K562 (cell line): ENCODE measurements at regions not wholly inside any gene's neighbourhood (a gene's known extent, or its start where the extent isn't known, plus 50 kb on each side); places are given as distances from the start of the nearest gene placed in this dataset.

Experiments used
- ARID2 ChIP-seq: fragments of 450-650 bp; IDR thresholded peaks from 2 replicates; pipeline ENCODE4 v1.6.1; 2017; ENCODE audit warnings: antibody characterized with exemption, mild to moderate bottlenecking
- ATF1 ChIP-seq, 2 experiments: fragments of 450-650 bp in 1 of 2; IDR thresholded peaks; 2 replicates each; pipeline ENCODE4 v1.6.1; 2016; ENCODE audit warnings: missing compliant biosample characterization in 1 of 2, missing genetic modification characterization in 1 of 2
- BCOR ChIP-seq: fragments of 450-650 bp; IDR thresholded peaks from 2 replicates; pipeline ENCODE4 v1.6.1; 2016
- CBFA2T2 ChIP-seq: fragments of 450-650 bp; conservative IDR thresholded peaks from 2 replicates; pipeline ENCODE4 v1.6.1; 2017; ENCODE audit warnings: mild to moderate bottlenecking
- LCOR ChIP-seq: sonication (generic); formaldehyde crosslinking; IDR thresholded peaks from 2 replicates; pipeline ENCODE4 v1.8.0; 2022; ENCODE audit warnings: mild to moderate bottlenecking, missing genetic modification reagents
- SRSF1 ChIP-seq: fragments of 200-400 bp; formaldehyde crosslinking; IDR thresholded peaks from 2 replicates; pipeline ENCODE4 v1.6.1; 2017; ENCODE audit warnings: mild to moderate bottlenecking, low read depth, low read length, moderate library complexity
- SRSF3 ChIP-seq: fragments of 200-400 bp; formaldehyde crosslinking; IDR thresholded peaks from 2 replicates; pipeline ENCODE4 v1.6.1; 2016; ENCODE audit warnings: mild to moderate bottlenecking, low read length, moderate library complexity; ENCODE audit not compliant: insufficient read depth
- ZNF124 ChIP-seq: sonication (generic); formaldehyde crosslinking; IDR thresholded peaks from 2 replicates; pipeline ENCODE4 v1.8.1; 2022; ENCODE audit warnings: missing genetic modification reagents
- TF ChIP-seq, protein P1 (sequence below): fragments of 250-450 bp; sonication (Bioruptor Pico); IDR thresholded peaks from 2 replicates; pipeline ENCODE4 v1.4.0; 2020; ENCODE audit warnings: mild to moderate bottlenecking
- TF ChIP-seq, protein P2 (sequence below): fragments of 450-650 bp; IDR thresholded peaks from 2 replicates; pipeline ENCODE4 v1.6.1; 2017; ENCODE audit warnings: antibody characterized with exemption, mild to moderate bottlenecking
- TF ChIP-seq, protein P3 (sequence below), 2 experiments: IDR thresholded peaks in 1 of 2; conservative IDR thresholded peaks in 1 of 2; 2 replicates each; pipeline ENCODE4 v1.6.1; 2016; ENCODE audit warnings: low read depth in 2 of 2, mild to moderate bottlenecking in 1 of 2, missing compliant biosample characterization in 1 of 2, missing genetic modification characterization in 1 of 2, moderate library complexity in 1 of 2
- TF ChIP-seq, protein P4 (sequence below): fragments of 250-450 bp; sonication (Bioruptor Pico); IDR thresholded peaks from 2 replicates; pipeline ENCODE4 v1.5.0; 2020; ENCODE audit warnings: mild to moderate bottlenecking, borderline replicate concordance
- TF ChIP-seq, protein P5 (sequence below): sonication (generic); formaldehyde crosslinking; IDR thresholded peaks from 2 replicates; pipeline ENCODE4 v1.8.0; 2022; ENCODE audit warnings: mild to moderate bottlenecking, missing genetic modification reagents
- TF ChIP-seq, protein P6 (sequence below): fragments of 450-650 bp; IDR thresholded peaks from 2 replicates; pipeline ENCODE4 v1.6.1; 2016; ENCODE audit warnings: missing biosample characterization, missing genetic modification characterization

DNA sequence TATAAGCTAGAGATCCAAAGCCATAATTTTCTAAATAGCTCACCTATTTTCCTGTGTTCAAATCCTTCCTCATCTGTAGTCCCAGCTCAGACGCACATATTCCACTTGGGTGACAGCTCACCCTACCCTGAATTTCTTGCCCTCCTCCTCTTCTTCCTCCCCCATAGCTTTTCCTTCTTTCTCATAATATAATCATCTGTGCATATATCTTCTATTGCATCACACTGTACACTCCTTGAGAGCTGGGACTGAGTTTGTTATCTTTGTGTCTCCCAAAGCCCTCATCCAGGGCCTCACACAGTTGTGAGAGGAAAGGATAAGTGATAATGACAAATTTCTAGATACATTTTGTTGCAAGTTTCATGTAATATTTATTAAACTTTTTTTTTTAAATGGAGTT lies 55.9 kb upstream of the RTN4 start (continued):
- TF ChIP-seq, protein P1, sequence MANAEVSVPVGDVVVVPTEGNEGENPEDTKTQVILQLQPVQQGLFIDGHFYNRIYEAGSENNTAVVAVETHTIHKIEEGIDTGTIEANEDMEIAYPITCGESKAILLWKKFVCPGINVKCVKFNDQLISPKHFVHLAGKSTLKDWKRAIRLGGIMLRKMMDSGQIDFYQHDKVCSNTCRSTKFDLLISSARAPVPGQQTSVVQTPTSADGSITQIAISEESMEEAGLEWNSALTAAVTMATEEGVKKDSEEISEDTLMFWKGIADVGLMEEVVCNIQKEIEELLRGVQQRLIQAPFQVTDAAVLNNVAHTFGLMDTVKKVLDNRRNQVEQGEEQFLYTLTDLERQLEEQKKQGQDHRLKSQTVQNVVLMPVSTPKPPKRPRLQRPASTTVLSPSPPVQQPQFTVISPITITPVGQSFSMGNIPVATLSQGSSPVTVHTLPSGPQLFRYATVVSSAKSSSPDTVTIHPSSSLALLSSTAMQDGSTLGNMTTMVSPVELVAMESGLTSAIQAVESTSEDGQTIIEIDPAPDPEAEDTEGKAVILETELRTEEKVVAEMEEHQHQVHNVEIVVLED, result no peak
- TF ChIP-seq ATF1 (CRISPR knock-in tag; IDR thresholded peaks at IDR 0.05) (no peak), ATF1 (tag; IDR thresholded peaks at IDR 0.05) (no peak), CBFA2T2 (no peak), SRSF3 (no peak), BCOR (no peak), ARID2 (no peak), LCOR (CRISPR knock-in tag) (no peak; the same call in 1 of the 2 replicates), SRSF1 (no peak), ZNF124 (CRISPR knock-in tag) (no peak)
- TF ChIP-seq, protein P2, sequence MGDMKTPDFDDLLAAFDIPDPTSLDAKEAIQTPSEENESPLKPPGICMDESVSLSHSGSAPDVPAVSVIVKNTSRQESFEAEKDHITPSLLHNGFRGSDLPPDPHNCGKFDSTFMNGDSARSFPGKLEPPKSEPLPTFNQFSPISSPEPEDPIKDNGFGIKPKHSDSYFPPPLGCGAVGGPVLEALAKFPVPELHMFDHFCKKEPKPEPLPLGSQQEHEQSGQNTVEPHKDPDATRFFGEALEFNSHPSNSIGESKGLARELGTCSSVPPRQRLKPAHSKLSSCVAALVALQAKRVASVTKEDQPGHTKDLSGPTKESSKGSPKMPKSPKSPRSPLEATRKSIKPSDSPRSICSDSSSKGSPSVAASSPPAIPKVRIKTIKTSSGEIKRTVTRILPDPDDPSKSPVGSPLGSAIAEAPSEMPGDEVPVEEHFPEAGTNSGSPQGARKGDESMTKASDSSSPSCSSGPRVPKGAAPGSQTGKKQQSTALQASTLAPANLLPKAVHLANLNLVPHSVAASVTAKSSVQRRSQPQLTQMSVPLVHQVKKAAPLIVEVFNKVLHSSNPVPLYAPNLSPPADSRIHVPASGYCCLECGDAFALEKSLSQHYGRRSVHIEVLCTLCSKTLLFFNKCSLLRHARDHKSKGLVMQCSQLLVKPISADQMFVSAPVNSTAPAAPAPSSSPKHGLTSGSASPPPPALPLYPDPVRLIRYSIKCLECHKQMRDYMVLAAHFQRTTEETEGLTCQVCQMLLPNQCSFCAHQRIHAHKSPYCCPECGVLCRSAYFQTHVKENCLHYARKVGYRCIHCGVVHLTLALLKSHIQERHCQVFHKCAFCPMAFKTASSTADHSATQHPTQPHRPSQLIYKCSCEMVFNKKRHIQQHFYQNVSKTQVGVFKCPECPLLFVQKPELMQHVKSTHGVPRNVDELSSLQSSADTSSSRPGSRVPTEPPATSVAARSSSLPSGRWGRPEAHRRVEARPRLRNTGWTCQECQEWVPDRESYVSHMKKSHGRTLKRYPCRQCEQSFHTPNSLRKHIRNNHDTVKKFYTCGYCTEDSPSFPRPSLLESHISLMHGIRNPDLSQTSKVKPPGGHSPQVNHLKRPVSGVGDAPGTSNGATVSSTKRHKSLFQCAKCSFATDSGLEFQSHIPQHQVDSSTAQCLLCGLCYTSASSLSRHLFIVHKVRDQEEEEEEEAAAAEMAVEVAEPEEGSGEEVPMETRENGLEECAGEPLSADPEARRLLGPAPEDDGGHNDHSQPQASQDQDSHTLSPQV, result 0 out of 2 replicates have a peak, but pooled peaks have one; percentile 33
- TF ChIP-seq, protein P3, sequence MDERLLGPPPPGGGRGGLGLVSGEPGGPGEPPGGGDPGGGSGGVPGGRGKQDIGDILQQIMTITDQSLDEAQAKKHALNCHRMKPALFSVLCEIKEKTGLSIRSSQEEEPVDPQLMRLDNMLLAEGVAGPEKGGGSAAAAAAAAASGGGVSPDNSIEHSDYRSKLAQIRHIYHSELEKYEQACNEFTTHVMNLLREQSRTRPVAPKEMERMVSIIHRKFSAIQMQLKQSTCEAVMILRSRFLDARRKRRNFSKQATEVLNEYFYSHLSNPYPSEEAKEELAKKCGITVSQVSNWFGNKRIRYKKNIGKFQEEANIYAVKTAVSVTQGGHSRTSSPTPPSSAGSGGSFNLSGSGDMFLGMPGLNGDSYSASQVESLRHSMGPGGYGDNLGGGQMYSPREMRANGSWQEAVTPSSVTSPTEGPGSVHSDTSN (CRISPR knock-in tag; IDR thresholded peaks at IDR 0.05; ENCODE audit: low read depth), result no peak
- TF ChIP-seq, protein P3 (tag; conservative IDR thresholded peaks at IDR 0.05; ENCODE audit: low read depth), result peak; percentile 41; the same call in 1 of the 2 replicates
- TF ChIP-seq, protein P4, sequence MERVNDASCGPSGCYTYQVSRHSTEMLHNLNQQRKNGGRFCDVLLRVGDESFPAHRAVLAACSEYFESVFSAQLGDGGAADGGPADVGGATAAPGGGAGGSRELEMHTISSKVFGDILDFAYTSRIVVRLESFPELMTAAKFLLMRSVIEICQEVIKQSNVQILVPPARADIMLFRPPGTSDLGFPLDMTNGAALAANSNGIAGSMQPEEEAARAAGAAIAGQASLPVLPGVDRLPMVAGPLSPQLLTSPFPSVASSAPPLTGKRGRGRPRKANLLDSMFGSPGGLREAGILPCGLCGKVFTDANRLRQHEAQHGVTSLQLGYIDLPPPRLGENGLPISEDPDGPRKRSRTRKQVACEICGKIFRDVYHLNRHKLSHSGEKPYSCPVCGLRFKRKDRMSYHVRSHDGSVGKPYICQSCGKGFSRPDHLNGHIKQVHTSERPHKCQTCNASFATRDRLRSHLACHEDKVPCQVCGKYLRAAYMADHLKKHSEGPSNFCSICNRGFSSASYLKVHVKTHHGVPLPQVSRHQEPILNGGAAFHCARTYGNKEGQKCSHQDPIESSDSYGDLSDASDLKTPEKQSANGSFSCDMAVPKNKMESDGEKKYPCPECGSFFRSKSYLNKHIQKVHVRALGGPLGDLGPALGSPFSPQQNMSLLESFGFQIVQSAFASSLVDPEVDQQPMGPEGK (CRISPR knock-in tag), result no peak
- TF ChIP-seq, protein P5, sequence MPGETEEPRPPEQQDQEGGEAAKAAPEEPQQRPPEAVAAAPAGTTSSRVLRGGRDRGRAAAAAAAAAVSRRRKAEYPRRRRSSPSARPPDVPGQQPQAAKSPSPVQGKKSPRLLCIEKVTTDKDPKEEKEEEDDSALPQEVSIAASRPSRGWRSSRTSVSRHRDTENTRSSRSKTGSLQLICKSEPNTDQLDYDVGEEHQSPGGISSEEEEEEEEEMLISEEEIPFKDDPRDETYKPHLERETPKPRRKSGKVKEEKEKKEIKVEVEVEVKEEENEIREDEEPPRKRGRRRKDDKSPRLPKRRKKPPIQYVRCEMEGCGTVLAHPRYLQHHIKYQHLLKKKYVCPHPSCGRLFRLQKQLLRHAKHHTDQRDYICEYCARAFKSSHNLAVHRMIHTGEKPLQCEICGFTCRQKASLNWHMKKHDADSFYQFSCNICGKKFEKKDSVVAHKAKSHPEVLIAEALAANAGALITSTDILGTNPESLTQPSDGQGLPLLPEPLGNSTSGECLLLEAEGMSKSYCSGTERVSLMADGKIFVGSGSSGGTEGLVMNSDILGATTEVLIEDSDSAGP (CRISPR knock-in tag), result no peak
- TF ChIP-seq, protein P6, sequence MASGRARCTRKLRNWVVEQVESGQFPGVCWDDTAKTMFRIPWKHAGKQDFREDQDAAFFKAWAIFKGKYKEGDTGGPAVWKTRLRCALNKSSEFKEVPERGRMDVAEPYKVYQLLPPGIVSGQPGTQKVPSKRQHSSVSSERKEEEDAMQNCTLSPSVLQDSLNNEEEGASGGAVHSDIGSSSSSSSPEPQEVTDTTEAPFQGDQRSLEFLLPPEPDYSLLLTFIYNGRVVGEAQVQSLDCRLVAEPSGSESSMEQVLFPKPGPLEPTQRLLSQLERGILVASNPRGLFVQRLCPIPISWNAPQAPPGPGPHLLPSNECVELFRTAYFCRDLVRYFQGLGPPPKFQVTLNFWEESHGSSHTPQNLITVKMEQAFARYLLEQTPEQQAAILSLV (tag), result peak; percentile 61
